GM06990 (cell line): ENCODE measurements at regions not wholly inside any gene's neighbourhood (a gene's known extent, or its start where the extent isn't known, plus 50 kb on each side); places are given as distances from the start of the nearest gene placed in this dataset.

ENCODE experiments used
- DNase-seq: peaks from one replicate; pipeline ENCODE4 v3.0.0-alpha.2; 2011; ENCODE audit not compliant: insufficient read length; ENCODE audit errors: extremely low read depth
- H3K27me3 ChIP-seq: replicated peaks from 2 replicates; pipeline ENCODE4 v1.6.0; 2011; ENCODE audit warnings: low read length; ENCODE audit not compliant: control insufficient read depth, insufficient read depth
- H3K36me3 ChIP-seq: 2 replicates; pipeline ENCODE4 v1.5.1; 2011; ENCODE audit warnings: low read length; ENCODE audit not compliant: control insufficient read depth, insufficient read depth
- H3K4me3 ChIP-seq: replicated peaks from 2 replicates; pipeline ENCODE4 v1.5.1; 2011; ENCODE audit warnings: low read depth, mild to moderate bottlenecking, control low read depth, low read length
- CTCF ChIP-seq: IDR thresholded peaks from 2 replicates; pipeline ENCODE4 v1.5.1; 2011; ENCODE audit warnings: low read length, control low read depth, mild to moderate bottlenecking, inconsistent platforms; ENCODE audit not compliant: insufficient read depth, poor library complexity, severe bottlenecking

- no peak for TF ChIP-seq CTCF
- DNase-seq, result no peak
- Histone ChIP-seq H3K36me3 (no peaks in the 10 kb centered on the region), H3K4me3 (no peak overlapping the region), H3K27me3 (no peaks in the 10 kb centered on the region)
Measured at GRCh38 chr5:96248131-96248530, 184.9 kb downstream of the PCSK1 start.

- no peak for TF ChIP-seq CTCF
- Histone ChIP-seq H3K36me3 (no peaks in the 10 kb centered on the region), H3K27me3 (no peaks in the 10 kb centered on the region), H3K4me3 (no peak overlapping the region)
- no peak for DNase-seq
Measured at GRCh38 chr5:96247708-96248107, 185.3 kb downstream of the PCSK1 start.

GRCh38 chr5:96247097-96247701 lies 185.8 kb downstream of the PCSK1 start:
- no peak overlapping the region for H3K4me3 ChIP-seq
- no peak for TF ChIP-seq CTCF
- DNase-seq, result no peak
- H3K27me3 ChIP-seq, result no peaks in the 10 kb centered on the region
- H3K36me3 ChIP-seq, result no peaks in the 10 kb centered on the region

- H3K27me3 ChIP-seq, result no peaks in the 10 kb centered on the region
- TF ChIP-seq CTCF, result no peak
- no peak for DNase-seq
- H3K36me3 ChIP-seq, result no peaks in the 10 kb centered on the region
- H3K4me3 ChIP-seq, result no peak overlapping the region
Measured at GRCh38 chr5:96245140-96246091, 187.6 kb downstream of the PCSK1 start.

- TF ChIP-seq CTCF, result no peak
- no peak for DNase-seq
Measured at GRCh38 chr5:96244696-96245095, 188.4 kb downstream of the PCSK1 start.

More at GRCh38 chr5:96244696-96245095, 188.4 kb downstream of the PCSK1 start:
- Histone ChIP-seq H3K4me3 (no peak overlapping the region), H3K36me3 (no peaks in the 10 kb centered on the region), H3K27me3 (no peaks in the 10 kb centered on the region)
